ENCODE measurements at regions not wholly inside any gene's neighbourhood (a gene's known extent, or its start where the extent isn't known, plus 50 kb on each side); places are given as distances from the start of the nearest gene placed in this dataset.

GRCh38 chr3:27571345-27571744 lies 87.2 kb upstream of the SLC4A7 start:
- no peaks in the 10 kb centered on the region for H3K4me1 ChIP-seq (ENCODE audit: control insufficient read depth in 4 of 4, insufficient read depth in 4 of 4, low read length in 3 of 4)
- no peak for TF ChIP-seq RXRA (IDR thresholded peaks at IDR 0.05)
- no peak for TF ChIP-seq FOXA1 (IDR thresholded peaks at IDR 0.05)
- TF ChIP-seq FOXA2 (IDR thresholded peaks at IDR 0.05): no peak
- TF ChIP-seq NR2F2 (IDR thresholded peaks at IDR 0.05): no peak
- no peak overlapping the region for H3K9ac ChIP-seq (ENCODE audit: low read depth in 1 of 2, low read length in 2 of 2)
- no peaks in the 10 kb centered on the region for H3K36me3 ChIP-seq (ENCODE audit: control insufficient read depth in 4 of 4, insufficient read depth in 3 of 4, low read depth in 1 of 4, low read length in 3 of 4)
- 73% methylated on average over 2 of the region's 2 CpGs for WGBS
- no peak overlapping the region for H3K27ac ChIP-seq (ENCODE audit: low read depth in 1 of 2, low read length in 2 of 2)
- no peaks in the 10 kb centered on the region for H3K9me3 ChIP-seq (ENCODE audit: control insufficient read depth in 4 of 4, low read length in 3 of 4)
- H3K27me3 ChIP-seq (ENCODE audit: control insufficient read depth in 4 of 4, insufficient read depth in 4 of 4, low read length in 3 of 4): no peaks in the 10 kb centered on the region
- H3K4me3 ChIP-seq (ENCODE audit: low read depth in 1 of 3, low read length in 3 of 3): no peak overlapping the region
- DNase-seq (ENCODE audit: low spot score): no peak

- Histone ChIP-seq H3K4me3 (ENCODE audit: low read depth in 1 of 3, low read length in 3 of 3) (no peak overlapping the region), H3K9me3 (ENCODE audit: control insufficient read depth in 4 of 4, low read length in 3 of 4) (no peaks in the 10 kb centered on the region), H3K4me1 (ENCODE audit: control insufficient read depth in 4 of 4, insufficient read depth in 4 of 4, low read length in 3 of 4) (no peaks in the 10 kb centered on the region), H3K9ac (ENCODE audit: low read depth in 1 of 2, low read length in 2 of 2) (no peak overlapping the region), H3K36me3 (ENCODE audit: control insufficient read depth in 4 of 4, insufficient read depth in 3 of 4, low read depth in 1 of 4, low read length in 3 of 4) (no peaks in the 10 kb centered on the region), H3K27ac (ENCODE audit: low read depth in 1 of 2, low read length in 2 of 2) (no peak overlapping the region), H3K27me3 (ENCODE audit: control insufficient read depth in 4 of 4, insufficient read depth in 4 of 4, low read length in 3 of 4) (no peaks in the 10 kb centered on the region)
- DNase-seq (ENCODE audit: low spot score): no peak
- WGBS: 88% methylated on average over 4 of the region's 4 CpGs
- no peak for TF ChIP-seq CTCF (IDR thresholded peaks at IDR 0.05; ENCODE audit: low read depth, low read length, missing input control)
- TF ChIP-seq MAX (IDR thresholded peaks at IDR 0.05): no peak
- TF ChIP-seq SP1 (IDR thresholded peaks at IDR 0.05): no peak
- no peak for TF ChIP-seq EGR1 (IDR thresholded peaks at IDR 0.05; ENCODE audit: low read depth in 2 of 2)
- TF ChIP-seq HNF4G (IDR thresholded peaks at IDR 0.05): no peak
- no peak for TF ChIP-seq YY1 (IDR thresholded peaks at IDR 0.05)
- no peak for TF ChIP-seq RAD21 (IDR thresholded peaks at IDR 0.05)
- no peak for TF ChIP-seq RXRA (IDR thresholded peaks at IDR 0.05)
- TF ChIP-seq TAF1 (conservative IDR thresholded peaks at IDR 0.05): no peak
- TF ChIP-seq FOXA1 (IDR thresholded peaks at IDR 0.05): no peak
- TF ChIP-seq HNF4A (conservative IDR thresholded peaks at IDR 0.05): no peak
- no peak for TF ChIP-seq ATF3 (IDR thresholded peaks at IDR 0.05)
- no peak for TF ChIP-seq JUND (IDR thresholded peaks at IDR 0.05)
- no peak for TF ChIP-seq REST (IDR thresholded peaks at IDR 0.05)
- TF ChIP-seq NR2F2 (IDR thresholded peaks at IDR 0.05): no peak
- TF ChIP-seq FOXA2 (IDR thresholded peaks at IDR 0.05): no peak
- no peak for TF ChIP-seq GABPA (IDR thresholded peaks at IDR 0.05 in 1 of 2, conservative IDR thresholded peaks at IDR 0.05 in 1 of 2)
These were observed 86.4 kb upstream of the SLC4A7 start for GRCh38 chr3:27570421-27571106.

Measured in liver (tissue), 8 donors.